Vagina (tissue), 2 donors: ENCODE measurements at regions not wholly inside any gene's neighbourhood (a gene's known extent, or its start where the extent isn't known, plus 50 kb on each side); places are given as distances from the start of the nearest gene placed in this dataset.

Experiments
- CTCF ChIP-seq, 3 experiments: fragments of 450-650 bp in 2 of 3; fragments of 200-600 bp in 1 of 3; sonication (generic) in 1 of 3; IDR thresholded peaks; one replicate each; pipeline ENCODE4 v1.5.1; 2017 to 2019; ENCODE audit warnings: antibody characterized with exemption in 3 of 3, mild to moderate bottlenecking in 2 of 3, moderate library complexity in 2 of 3
- POLR2A ChIP-seq, 2 donors: fragments of 450-650 bp; IDR thresholded peaks; one replicate each; pipeline ENCODE4 v1.6.1; 2017; ENCODE audit warnings: antibody characterized with exemption in 2 of 2, mild to moderate bottlenecking in 2 of 2, moderate library complexity in 2 of 2
- POLR2AphosphoS5 ChIP-seq, 2 donors: sonication (generic); formaldehyde crosslinking; IDR thresholded peaks; one replicate each; pipeline ENCODE4 v1.9.0; 2017; ENCODE audit warnings: antibody characterized with exemption in 2 of 2, mild to moderate bottlenecking in 2 of 2, low read depth in 1 of 2; ENCODE audit not compliant: insufficient read depth in 1 of 2

GRCh38 chr5:39740404-39740803 lies 315.6 kb upstream of the DAB2 start:
- TF ChIP-seq CTCF (IDR thresholded peaks at IDR 0.05) (no peak), POLR2A (IDR thresholded peaks at IDR 0.05) (no peak), POLR2AphosphoS5 (IDR thresholded peaks at IDR 0.05; ENCODE audit: insufficient read depth in 1 of 2, low read depth in 1 of 2) (no peak)
